ENCODE measurements at regions not wholly inside any gene's neighbourhood (a gene's known extent, or its start where the extent isn't known, plus 50 kb on each side); places are given as distances from the start of the nearest gene placed in this dataset.

DNA sequence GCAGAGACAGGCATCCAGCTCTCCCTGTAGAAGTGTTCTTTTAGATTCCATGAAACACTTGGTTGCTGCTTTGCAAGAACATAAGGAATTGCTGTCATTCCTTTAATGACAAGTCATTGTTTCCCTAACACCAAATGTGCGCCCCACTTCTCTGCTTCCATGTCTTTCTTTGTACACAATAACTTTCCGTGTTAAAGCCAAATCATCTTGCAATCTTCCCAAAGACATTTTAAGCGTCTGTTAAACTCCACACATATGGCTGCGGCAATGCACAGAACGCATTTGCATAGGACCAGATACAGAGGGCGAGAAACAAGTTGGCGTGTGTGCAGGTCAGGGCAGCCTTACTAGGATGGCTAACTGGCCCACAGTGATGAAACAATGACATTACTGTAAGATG, 399.3 kb upstream of the PRKCQ start:
- Histone ChIP-seq H3K27me3 (ENCODE audit: control insufficient read depth in 2 of 2, insufficient read depth in 2 of 2, low read length in 2 of 2) (no peaks in the 10 kb centered on the region), H3K36me3 (ENCODE audit: control insufficient read depth in 2 of 2, extremely low read depth in 1 of 2, insufficient read depth in 2 of 2, low read length in 2 of 2) (no peaks in the 10 kb centered on the region), H2AFZ (ENCODE audit: low read depth, low read length) (no peak overlapping the region), H3K4me3 (replicated peaks in 1 of 3; ENCODE audit: insufficient read depth in 1 of 3, low read depth in 1 of 3, low read length in 3 of 3) (no peak overlapping the region), H3K79me2 (ENCODE audit: control insufficient read depth, insufficient read depth, low read length) (no peaks in the 10 kb centered on the region), H3K27ac (ENCODE audit: insufficient read depth, low read depth, low read length) (no peak overlapping the region), H3K9me3 (replicated peaks; ENCODE audit: control insufficient read depth, insufficient read depth, low read length) (no peaks in the 10 kb centered on the region), H3K4me1 (ENCODE audit: control insufficient read depth, extremely low read depth, insufficient read depth, low read length) (no peaks in the 10 kb centered on the region), H3K9ac (replicated peaks; ENCODE audit: extremely low read depth, insufficient read depth, low read length) (no peak overlapping the region), H4K20me1 (replicated peaks; ENCODE audit: control insufficient read depth, extremely low read depth, insufficient read depth, low read length) (no peaks in the 10 kb centered on the region), H3K4me2 (ENCODE audit: insufficient read depth, low read length) (no peak overlapping the region), H3K9me1 (replicated peaks; ENCODE audit: control insufficient read depth, extremely low read depth, insufficient read depth, low read length) (no peaks in the 10 kb centered on the region)
- ChIA-PET POLR2A (no interaction called here), CTCF (no interaction called here)
- no peak for DNase-seq (ENCODE audit: low read depth, low spot score)
- intact Hi-C loops (cut with micrococcal nuclease) (no loop called here), dilution Hi-C loops (cut with MboI; ENCODE audit: extremely low pct_ligation_motif_present, low sequenced_read_pairs) (no loop called here)
- FAIRE-seq, result no peak
- BruUV-seq (replicated peaks), result no TSS peak
- TF ChIP-seq FOS (IDR thresholded peaks at IDR 0.05; ENCODE audit: borderline replicate concordance, insufficient read depth, low read length) (no peak), JUN (IDR thresholded peaks at IDR 0.05; ENCODE audit: borderline replicate concordance, insufficient read depth, insufficient read length, low read depth) (no peak), POLR2A (IDR thresholded peaks at IDR 0.05; ENCODE audit: low read depth, low read length) (no peak), EZH2 (IDR thresholded peaks at IDR 0.05; ENCODE audit: borderline replicate concordance, low read depth, low read length, severe bottlenecking) (no peak), GATA2 (IDR thresholded peaks at IDR 0.05; ENCODE audit: insufficient read depth, insufficient read length, low read depth, low read length) (no peak), POLR2AphosphoS5 (IDR thresholded peaks at IDR 0.05; ENCODE audit: insufficient read depth, low read depth, low read length) (no peak)
- TF ChIP-seq, protein P1, sequence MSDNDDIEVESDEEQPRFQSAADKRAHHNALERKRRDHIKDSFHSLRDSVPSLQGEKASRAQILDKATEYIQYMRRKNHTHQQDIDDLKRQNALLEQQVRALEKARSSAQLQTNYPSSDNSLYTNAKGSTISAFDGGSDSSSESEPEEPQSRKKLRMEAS (IDR thresholded peaks at IDR 0.05; ENCODE audit: insufficient read depth, insufficient read length), result no peak
- TF ChIP-seq, protein P2, sequence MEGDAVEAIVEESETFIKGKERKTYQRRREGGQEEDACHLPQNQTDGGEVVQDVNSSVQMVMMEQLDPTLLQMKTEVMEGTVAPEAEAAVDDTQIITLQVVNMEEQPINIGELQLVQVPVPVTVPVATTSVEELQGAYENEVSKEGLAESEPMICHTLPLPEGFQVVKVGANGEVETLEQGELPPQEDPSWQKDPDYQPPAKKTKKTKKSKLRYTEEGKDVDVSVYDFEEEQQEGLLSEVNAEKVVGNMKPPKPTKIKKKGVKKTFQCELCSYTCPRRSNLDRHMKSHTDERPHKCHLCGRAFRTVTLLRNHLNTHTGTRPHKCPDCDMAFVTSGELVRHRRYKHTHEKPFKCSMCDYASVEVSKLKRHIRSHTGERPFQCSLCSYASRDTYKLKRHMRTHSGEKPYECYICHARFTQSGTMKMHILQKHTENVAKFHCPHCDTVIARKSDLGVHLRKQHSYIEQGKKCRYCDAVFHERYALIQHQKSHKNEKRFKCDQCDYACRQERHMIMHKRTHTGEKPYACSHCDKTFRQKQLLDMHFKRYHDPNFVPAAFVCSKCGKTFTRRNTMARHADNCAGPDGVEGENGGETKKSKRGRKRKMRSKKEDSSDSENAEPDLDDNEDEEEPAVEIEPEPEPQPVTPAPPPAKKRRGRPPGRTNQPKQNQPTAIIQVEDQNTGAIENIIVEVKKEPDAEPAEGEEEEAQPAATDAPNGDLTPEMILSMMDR (IDR thresholded peaks at IDR 0.05; ENCODE audit: extremely low read depth in 1 of 2, insufficient read depth in 1 of 2, low read depth in 1 of 2, low read length in 2 of 2), result no peak
